Right lobe of liver (tissue), 4 donors: ENCODE measurements at regions not wholly inside any gene's neighbourhood (a gene's known extent, or its start where the extent isn't known, plus 50 kb on each side); places are given as distances from the start of the nearest gene placed in this dataset.

ENCODE experiments used
- POLR2A ChIP-seq: fragments of 450-650 bp; IDR thresholded peaks from one replicate; pipeline ENCODE4 v1.6.1; 2017; ENCODE audit warnings: antibody characterized with exemption, mild to moderate bottlenecking
- TF ChIP-seq, protein P1 (sequence below), 4 donors: fragments of 200-600 bp in 3 of 4; fragments of 450-650 bp in 1 of 4; IDR thresholded peaks; one replicate each; pipeline versions ENCODE4 v1.5.1 to v1.8.0; 2016 to 2022; ENCODE audit warnings: antibody characterized with exemption in 4 of 4, mild to moderate bottlenecking in 2 of 4
- donor health status: DM: no; HTN: no; CAD: no.
- donor health status: DM: no; HTN: no; CAD: no.
- donor health status: DM: no; HTN: yes; CAD: no.

DNA sequence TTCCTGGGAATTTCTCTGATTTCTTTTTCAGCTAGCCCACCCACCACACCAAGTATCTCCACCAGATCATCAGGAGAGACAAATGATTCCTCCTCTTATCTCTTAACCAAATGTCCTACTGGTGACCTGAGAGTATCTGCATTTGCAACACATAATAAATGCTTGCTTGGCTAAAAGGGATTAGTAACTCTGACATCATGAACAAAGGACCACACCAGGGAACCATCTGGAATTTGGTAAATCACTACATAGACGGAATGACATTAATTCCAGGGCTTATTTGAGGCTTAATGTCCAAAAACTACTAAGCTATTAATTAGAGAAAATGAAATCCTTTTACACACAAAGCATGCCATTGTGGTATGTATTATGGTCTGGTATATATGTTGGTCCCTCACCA, 139.0 kb downstream of the RAP2A start:
- TF ChIP-seq, protein P1, sequence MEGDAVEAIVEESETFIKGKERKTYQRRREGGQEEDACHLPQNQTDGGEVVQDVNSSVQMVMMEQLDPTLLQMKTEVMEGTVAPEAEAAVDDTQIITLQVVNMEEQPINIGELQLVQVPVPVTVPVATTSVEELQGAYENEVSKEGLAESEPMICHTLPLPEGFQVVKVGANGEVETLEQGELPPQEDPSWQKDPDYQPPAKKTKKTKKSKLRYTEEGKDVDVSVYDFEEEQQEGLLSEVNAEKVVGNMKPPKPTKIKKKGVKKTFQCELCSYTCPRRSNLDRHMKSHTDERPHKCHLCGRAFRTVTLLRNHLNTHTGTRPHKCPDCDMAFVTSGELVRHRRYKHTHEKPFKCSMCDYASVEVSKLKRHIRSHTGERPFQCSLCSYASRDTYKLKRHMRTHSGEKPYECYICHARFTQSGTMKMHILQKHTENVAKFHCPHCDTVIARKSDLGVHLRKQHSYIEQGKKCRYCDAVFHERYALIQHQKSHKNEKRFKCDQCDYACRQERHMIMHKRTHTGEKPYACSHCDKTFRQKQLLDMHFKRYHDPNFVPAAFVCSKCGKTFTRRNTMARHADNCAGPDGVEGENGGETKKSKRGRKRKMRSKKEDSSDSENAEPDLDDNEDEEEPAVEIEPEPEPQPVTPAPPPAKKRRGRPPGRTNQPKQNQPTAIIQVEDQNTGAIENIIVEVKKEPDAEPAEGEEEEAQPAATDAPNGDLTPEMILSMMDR (IDR thresholded peaks at IDR 0.05): no peak
- no peak for TF ChIP-seq POLR2A
